Right lobe of liver (tissue), 4 donors: ENCODE measurements at regions not wholly inside any gene's neighbourhood (a gene's known extent, or its start where the extent isn't known, plus 50 kb on each side); places are given as distances from the start of the nearest gene placed in this dataset.

ENCODE experiments used
- CTCF ChIP-seq, 4 donors: fragments of 200-600 bp in 3 of 4; fragments of 450-650 bp in 1 of 4; IDR thresholded peaks; one replicate each; pipeline versions ENCODE4 v1.5.1 to v1.8.0; 2016 to 2022; ENCODE audit warnings: antibody characterized with exemption in 4 of 4, mild to moderate bottlenecking in 2 of 4
- POLR2A ChIP-seq: fragments of 450-650 bp; IDR thresholded peaks from one replicate; pipeline ENCODE4 v1.6.1; 2017; ENCODE audit warnings: antibody characterized with exemption, mild to moderate bottlenecking
- donor health status: DM: no; HTN: no; CAD: no.
- donor health status: DM: no; HTN: no; CAD: no.
- donor health status: DM: no; HTN: yes; CAD: no.

DNA sequence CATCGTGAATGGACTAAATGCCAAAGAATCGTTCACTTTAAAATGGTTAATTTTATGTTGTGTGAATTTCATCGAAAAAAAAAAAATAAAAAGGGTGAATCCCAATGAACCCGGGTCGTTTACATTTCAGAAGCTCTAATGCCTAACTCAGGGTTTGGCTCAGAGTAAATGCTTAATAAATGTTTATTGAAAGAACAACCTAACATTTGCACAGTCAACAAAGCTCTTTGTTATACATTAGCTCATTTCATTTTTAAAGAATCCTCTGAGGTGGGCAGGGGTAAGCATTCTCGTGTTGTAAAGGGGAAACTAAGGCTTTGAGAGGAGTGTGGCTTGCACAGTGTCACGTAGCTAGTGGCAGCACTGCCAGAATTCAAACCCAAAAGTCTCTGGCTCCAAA lies 109.5 kb downstream of the RPLP1 start:
- no peak for TF ChIP-seq POLR2A
- no peak for TF ChIP-seq CTCF (IDR thresholded peaks at IDR 0.05)
